ENCODE measurements at regions not wholly inside any gene's neighbourhood (a gene's known extent, or its start where the extent isn't known, plus 50 kb on each side); places are given as distances from the start of the nearest gene placed in this dataset.
"Not testable (repeated sequence)": the region's sequence is repeated elsewhere in the genome, so short reads cannot be mapped to it uniquely, and the experiment has no call there.

DNA sequence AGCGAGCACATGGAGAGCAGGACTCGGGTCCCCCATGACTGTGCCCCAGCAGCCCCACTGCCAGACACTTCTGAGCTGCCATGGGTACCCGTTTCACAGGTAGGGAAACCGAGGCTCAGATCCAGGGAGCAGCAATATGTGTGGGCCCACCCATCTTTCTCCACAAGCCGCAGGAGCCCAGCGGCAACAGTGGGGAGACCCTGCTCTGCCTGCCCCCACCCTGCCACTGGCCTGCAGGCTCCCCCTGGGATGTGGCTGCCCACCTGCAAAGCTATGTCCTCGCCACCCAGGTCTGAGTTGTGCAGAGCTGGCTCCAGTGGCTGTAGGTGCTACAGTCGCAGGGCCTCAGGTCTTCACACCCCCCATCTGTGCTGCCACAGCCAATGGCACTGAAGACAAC lies 50.6 kb upstream of the C1QTNF9B start:
- DNase-seq, result no peak

DNA sequence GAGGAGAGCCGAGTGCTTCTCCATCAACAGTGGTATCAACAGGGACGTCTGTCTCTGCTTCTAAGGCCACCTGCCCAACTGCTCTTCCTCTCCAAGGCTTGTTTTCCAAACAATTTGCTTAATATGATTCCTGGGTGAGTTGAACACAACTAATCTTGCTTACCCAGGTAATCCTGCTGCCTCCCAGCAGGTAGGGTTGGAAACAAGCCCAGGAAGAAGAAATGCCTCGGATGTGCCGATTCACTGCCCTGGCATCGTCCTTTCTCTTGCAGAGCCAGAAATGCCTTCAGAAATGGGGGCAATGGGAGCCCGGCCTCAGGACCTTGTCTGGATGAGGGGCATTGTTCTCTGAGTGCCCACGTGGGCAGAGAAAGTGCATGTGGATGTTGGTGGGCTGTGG lies 51.9 kb upstream of the C1QTNF9B start:
- DNase-seq, result no peak

DNA sequence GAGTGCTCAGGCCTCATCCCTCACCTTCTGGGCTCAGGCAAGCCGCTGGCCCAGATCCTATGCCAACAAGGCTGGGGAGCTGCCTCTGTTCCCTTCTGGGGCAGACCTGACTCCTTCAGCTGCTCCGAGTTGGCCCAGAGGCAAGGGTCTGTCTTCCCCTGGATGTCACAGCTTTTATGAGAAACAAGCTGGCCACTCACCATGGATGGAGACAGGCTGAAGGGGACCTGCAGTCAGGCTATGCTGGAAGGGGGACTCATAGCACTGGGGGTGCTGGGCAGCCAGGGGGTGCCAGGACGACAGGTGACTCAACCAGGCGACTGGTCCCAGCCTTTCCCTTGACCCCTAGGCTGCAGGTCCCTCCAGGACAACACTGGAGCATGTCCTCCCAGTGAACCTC lies 52.4 kb upstream of the C1QTNF9B start:
- no peak for DNase-seq

- no peak for DNase-seq
Observed at GRCh38 chr13:23950736-23951510, 53.6 kb upstream of the C1QTNF9B start.

GRCh38 chr13:23952796-23953195 lies 55.5 kb upstream of the C1QTNF9B start:
- DNase-seq, result no peak

DNA sequence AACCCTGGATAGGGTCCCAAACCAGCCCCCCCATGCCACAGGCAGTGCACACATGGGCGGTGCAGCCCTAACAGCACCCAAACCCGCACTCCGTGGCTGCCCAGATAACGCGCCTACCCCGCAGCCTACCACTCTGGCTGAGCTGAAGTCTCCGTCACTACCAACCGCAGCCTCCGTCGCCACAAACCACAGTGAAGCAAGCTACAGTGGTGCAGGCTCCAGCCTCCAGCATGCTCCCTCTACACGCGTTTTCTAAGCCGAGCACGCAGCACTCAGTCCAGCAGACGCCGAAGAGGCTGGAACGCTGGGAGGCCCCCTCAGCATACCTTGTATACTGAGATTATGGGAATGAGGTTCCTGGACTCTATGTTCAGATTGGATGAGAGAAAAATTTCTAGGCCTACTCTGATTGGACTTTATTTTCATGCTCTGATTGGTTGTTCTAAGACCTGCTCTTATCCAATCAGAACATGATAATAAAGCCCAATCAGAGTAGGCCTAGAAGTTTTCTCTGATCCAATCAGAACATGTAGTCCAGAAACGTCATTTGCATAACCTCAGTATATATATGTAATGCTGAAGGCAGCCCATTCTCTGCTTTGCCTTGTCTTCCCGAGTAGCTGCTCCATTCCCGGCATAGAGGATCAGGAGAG lies 56.7 kb upstream of the C1QTNF9B start:
- DNase-seq, result no peak

DNA sequence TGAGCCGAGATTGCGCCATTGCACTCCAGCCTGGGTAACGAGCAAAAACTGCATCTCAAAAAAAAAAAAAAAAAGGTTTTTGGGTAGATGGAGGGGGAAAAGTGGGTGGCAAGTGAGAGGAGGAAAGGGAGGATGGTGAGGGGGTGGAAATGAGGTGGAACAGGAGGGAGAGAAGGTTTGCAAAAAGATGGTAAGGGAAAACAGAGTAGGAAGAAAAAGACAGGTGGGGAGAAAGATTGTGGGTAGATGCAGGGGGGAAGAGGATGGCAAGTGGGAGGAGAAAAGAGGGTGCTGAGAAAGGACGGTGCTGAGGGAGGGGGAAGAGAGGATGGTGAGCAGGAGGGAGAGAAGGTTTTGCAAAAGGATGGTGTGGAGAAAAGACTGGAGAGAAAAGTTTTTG lies 57.8 kb upstream of the C1QTNF9B start:
- no peak for DNase-seq

GRCh38 chr13:23956106-23956505 lies 58.8 kb upstream of the C1QTNF9B start:
- no peak for DNase-seq

GRCh38 chr13:23957981-23958380 lies 60.7 kb upstream of the C1QTNF9B start:
- no peak for DNase-seq

- DNase-seq, result no peak
Observed at GRCh38 chr13:23959231-23959862, 62.0 kb upstream of the C1QTNF9B start.

DNA sequence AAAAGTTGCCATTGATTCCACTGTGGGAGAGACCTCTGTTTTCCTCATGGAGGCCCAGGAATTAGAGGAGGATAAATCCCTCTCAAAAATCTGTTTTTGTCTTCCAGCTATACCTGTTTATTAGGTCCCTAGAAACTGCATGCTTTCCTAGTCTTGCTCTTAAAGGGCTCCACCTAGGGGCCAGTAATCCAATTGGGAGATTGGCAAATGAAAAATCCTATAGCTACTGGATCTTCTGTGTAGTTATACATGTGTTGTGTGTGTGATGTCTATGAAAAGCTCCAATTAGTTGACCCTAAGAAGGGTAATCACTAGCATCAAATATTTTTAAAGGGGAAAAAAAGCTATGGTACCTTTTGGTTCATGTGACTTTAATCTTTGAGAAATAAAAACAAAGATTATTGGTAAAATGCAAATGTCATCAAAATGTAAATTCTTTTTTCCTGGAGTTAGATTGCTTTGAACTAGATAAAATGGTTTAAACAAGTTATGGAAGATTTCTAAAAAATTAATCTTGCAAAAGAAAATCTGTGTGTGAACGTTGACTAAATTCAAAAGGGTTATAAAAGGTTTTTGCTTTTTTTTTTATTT lies 63.4 kb upstream of the C1QTNF9B start:
- no peak for DNase-seq

DNA sequence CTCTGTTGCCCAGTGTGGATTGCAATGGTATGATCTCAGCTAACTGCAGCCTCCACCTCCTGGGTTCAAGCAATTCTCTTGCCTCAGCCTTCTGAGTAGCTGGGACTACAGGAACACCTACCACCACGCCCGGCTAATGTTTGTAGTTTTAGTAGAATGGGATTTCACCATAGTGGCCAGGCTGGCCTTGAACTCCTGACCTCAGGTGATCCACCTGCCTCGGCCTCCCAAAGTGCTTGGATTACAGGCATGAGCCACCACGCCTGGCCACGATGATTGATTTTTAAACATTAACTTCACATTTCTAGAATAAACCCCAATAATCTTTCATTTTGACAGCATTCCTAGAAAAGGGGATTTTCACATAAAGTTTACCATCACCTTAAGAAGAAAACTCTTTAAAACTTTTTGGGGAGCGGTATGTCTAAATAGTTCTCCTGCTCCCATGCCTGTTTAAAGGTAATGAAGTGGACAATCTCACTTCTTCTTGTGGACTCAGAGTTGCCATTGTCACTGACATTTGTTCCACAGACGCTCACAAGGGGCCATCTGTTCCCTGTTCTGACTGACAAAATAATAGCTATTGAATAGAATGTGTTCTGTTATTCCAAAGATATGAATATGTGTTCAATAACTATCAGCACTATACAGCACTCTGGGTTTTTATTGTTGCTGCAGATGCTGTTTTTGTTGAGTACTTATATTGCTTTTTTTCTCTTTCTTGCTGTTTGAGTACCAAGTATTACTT lies 66.1 kb upstream of the C1QTNF9B start:
- no peak for DNase-seq

DNA sequence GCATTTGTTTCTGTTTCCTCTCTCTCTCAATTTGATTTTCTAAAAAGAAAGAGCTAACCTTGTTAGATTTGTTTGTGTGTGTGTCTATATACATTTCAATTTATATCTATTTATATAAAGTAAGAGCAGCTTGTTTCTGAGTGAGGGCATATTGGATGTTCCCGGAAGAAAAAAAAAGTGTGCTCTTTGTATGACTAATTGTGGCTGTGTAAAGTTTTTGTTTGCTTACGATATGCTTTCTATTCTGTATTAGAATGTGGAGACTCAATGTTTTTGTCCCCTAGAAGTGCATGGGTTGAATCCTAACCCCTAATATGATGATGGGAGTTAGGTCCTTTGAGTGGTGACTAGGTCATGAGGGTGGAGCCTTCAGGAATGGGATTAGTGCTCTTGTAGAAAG lies 66.6 kb upstream of the C1QTNF9B start:
- no peak for DNase-seq

DNA sequence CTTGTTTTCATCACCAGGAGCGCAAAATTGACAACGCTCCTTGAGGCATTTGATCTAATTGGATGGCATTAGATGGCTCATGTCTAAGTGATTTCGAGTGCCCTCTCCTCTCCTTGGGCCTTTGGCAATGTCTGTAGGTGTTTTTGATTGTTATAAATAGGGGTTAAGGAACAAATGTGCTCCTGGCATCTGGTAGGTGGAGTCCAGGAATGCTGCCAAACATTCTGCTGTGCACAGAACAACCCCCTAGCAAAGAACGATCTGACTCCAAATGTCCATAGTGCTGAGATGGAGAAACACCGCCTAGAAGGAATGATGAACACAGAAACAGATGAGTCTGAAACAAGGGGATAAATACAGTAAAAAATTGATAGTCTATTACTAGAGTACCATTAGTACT lies 68.0 kb upstream of the C1QTNF9B start:
- DNase-seq, result no peak

GRCh38 chr13:23966221-23966690 lies 69.0 kb upstream of the C1QTNF9B start:
- DNase-seq, result no peak

DNA sequence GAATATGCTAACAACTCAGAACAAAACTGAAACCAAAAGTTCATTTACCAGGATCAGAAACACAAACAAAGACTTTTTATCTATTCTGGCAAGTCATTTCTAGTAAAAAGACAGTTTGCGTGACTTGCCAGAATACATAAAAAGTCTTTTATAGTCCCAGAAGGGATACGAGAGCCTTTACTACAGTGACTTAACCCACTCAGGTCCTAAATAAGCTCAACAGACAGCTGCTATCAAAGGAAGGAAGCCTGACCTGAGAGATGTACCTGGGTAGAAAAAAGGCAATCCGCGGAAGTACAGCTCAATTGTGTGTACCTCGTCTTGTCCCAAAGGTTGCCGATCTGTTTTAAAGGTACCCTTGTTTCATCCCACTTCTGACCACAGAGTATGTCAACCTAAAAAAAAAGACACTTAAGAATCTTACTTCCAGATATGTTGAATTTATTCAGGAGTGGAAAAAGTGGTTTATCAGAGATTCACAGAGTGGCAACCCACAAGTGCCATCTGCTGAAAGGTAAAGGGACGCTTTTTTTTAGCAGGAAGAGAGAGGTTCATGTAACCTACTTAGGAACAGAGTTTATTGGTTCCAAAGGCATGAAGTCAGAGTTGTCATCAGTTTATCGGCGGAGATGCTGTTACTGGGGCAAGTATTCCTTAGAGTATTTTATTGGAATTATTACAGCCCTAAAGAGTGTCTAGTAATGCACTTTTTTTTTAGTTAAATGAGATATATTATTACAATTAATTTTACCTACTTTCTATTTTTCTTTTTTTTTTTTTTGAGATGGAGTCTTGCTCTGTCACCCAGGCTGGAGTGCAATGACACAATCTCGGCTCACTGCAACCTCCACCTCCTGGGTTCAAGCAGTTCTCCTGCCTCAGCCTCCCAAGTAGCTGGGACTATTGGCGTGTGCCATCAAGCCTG lies 69.7 kb upstream of the C1QTNF9B start:
- no peak for DNase-seq

GRCh38 chr13:23967792-23968191 lies 70.5 kb upstream of the C1QTNF9B start:
- DNase-seq, result not testable (repeated sequence)

DNA sequence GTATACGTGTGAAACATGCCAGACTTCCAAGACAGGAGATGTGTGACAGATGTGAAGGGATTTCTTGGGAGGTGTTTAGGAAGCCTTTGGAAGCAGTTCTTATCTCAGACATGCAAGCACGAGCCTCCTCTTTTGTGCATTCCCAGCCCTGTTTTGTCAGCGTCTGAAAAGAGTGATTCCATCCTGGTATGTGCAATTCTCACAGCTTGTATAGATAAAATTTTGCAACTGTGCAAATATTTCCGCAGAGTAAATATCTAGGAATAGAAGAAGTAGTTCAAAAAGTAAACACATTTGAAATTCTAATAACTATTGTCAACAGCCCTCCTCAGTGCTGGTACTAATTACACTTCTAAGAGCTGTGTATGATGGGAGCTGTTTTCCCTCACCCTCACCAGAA lies 72.3 kb upstream of the C1QTNF9B start:
- DNase-seq, result no peak

GRCh38 chr13:23979361-23980159 lies 82.3 kb upstream of the C1QTNF9B start:
- peak; percentile 67 for DNase-seq

DNA sequence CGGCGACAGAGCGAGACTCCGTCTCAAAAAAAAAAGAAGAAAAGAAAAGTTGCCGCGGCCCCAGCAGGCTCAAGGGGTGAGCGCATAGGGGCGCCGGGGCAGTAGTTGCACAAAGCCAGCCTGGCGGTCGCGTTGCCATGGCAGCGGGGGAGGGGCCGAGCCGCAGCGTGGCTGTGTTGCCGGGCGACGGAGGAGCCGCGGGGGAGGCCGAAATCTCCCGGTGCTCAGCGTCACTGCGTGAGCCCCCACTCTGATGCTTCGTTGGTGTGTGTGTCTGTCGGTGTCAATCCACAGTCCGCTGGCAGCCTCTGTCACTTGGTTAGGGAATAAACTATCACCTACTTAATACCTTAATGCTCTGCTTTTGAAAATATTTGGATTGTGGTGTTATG lies 82.9 kb upstream of the C1QTNF9B start:
- DNase-seq, result peak; percentile 73

All from occipital lobe (tissue), 1 donor.